ENCODE measurements at regions not wholly inside any gene's neighbourhood (a gene's known extent, or its start where the extent isn't known, plus 50 kb on each side); places are given as distances from the start of the nearest gene placed in this dataset.
"Not testable (repeated sequence)": the region's sequence is repeated elsewhere in the genome, so short reads cannot be mapped to it uniquely, and the experiment has no call there.

GRCh38 chr13:103883698-103884097, 817.5 kb upstream of the SLC10A2 start:
- no peak for DNase-seq

GRCh38 chr13:103883164-103883563, 816.9 kb upstream of the SLC10A2 start:
- DNase-seq, result no peak

GRCh38 chr13:103880146-103880545, 813.9 kb upstream of the SLC10A2 start:
- not testable (repeated sequence) for DNase-seq

GRCh38 chr13:103878891-103879605, 812.8 kb upstream of the SLC10A2 start:
- no peak for DNase-seq

GRCh38 chr13:103876571-103876970, 810.4 kb upstream of the SLC10A2 start:
- no peak for DNase-seq

GRCh38 chr13:103873725-103874124, 807.5 kb upstream of the SLC10A2 start:
- DNase-seq, result no peak

GRCh38 chr13:103866048-103866447, 799.8 kb upstream of the SLC10A2 start:
- DNase-seq, result no peak

- no peak for DNase-seq
Measured at GRCh38 chr13:103862525-103862924, 796.3 kb upstream of the SLC10A2 start.

- DNase-seq, result no peak
Measured at GRCh38 chr13:103859952-103860351, 793.7 kb upstream of the SLC10A2 start.

- DNase-seq, result no peak
Measured at GRCh38 chr13:103852036-103852435, 785.8 kb upstream of the SLC10A2 start.

GRCh38 chr13:103844471-103844870, 778.3 kb upstream of the SLC10A2 start:
- DNase-seq, result no peak

- no peak for DNase-seq
Measured at GRCh38 chr13:103839460-103839859, 773.2 kb upstream of the SLC10A2 start.

- DNase-seq, result no peak
Measured at GRCh38 chr13:103835052-103835451, 768.8 kb upstream of the SLC10A2 start.

- no peak for DNase-seq
Measured at GRCh38 chr13:103833294-103833852, 767.2 kb upstream of the SLC10A2 start.

- no peak for DNase-seq
Measured at GRCh38 chr13:103815619-103816018, 749.4 kb upstream of the SLC10A2 start.

- no peak for DNase-seq
Measured at GRCh38 chr13:103812971-103813370, 746.8 kb upstream of the SLC10A2 start.

GRCh38 chr13:103812558-103812957, 746.3 kb upstream of the SLC10A2 start:
- no peak for DNase-seq

- DNase-seq, result no peak
Measured at GRCh38 chr13:103810026-103810425, 743.8 kb upstream of the SLC10A2 start.

- no peak for DNase-seq
Measured at GRCh38 chr13:103805771-103806170, 739.6 kb upstream of the SLC10A2 start.

GRCh38 chr13:103803349-103803748, 737.1 kb upstream of the SLC10A2 start:
- no peak for DNase-seq

- DNase-seq, result no peak
Measured at GRCh38 chr13:103799028-103799427, 732.8 kb upstream of the SLC10A2 start.

GRCh38 chr13:103795892-103796478, 729.8 kb upstream of the SLC10A2 start:
- no peak for DNase-seq

- DNase-seq, result no peak
Measured at GRCh38 chr13:103794526-103794925, 728.3 kb upstream of the SLC10A2 start.

GRCh38 chr13:103788061-103788652, 721.9 kb upstream of the SLC10A2 start:
- DNase-seq, result no peak

Measured in activated naive CD4-positive, alpha-beta T cell treated with Interleukin-2 at 50 U/mL for 16 hours (primary cell).